HEK293T (cell line): ENCODE measurements at regions not wholly inside any gene's neighbourhood (a gene's known extent, or its start where the extent isn't known, plus 50 kb on each side); places are given as distances from the start of the nearest gene placed in this dataset.

ENCODE experiments used
- CTCF ChIA-PET: fragments of 350-600 bp; formaldehyde crosslinking; extraction: SDS; loops from one replicate; lab custom pipeline; 2021; ENCODE audit warnings: antibody characterized with exemption, inconsistent platforms; lab: Yijun Ruan, JAX
- POLR2A ChIA-PET: fragments of 350-600 bp; formaldehyde crosslinking; extraction: SDS; loops from one replicate; lab custom pipeline; 2020; ENCODE audit warnings: antibody characterized with exemption, inconsistent platforms; lab: Yijun Ruan, JAX
- DNase-seq: peaks from one replicate; pipeline ENCODE4 v3.0.0; 2012; ENCODE audit warnings: mixed read lengths; ENCODE audit errors: extremely low spot score
- ARNT ChIP-seq: fragments of 450-650 bp; IDR thresholded peaks from 2 replicates; pipeline ENCODE4 v1.6.1; 2017; ENCODE audit warnings: mild to moderate bottlenecking
- BHLHE40 ChIP-seq: fragments of 450-650 bp; IDR thresholded peaks from 2 replicates; pipeline ENCODE4 v1.6.1; 2016; ENCODE audit warnings: mild to moderate bottlenecking, moderate library complexity, borderline replicate concordance
- CTBP1 ChIP-seq: fragments of 450-650 bp; IDR thresholded peaks from 2 replicates; pipeline ENCODE4 v1.6.1; 2016; ENCODE audit warnings: borderline replicate concordance
- ELF4 ChIP-seq: fragments of 450-650 bp; IDR thresholded peaks from 2 replicates; pipeline ENCODE4 v1.6.1; 2017; ENCODE audit warnings: antibody characterized with exemption
- FOXA1 ChIP-seq: fragments of 450-650 bp; IDR thresholded peaks from 2 replicates; pipeline ENCODE4 v1.6.1; 2016; ENCODE audit warnings: mild to moderate bottlenecking
- FOXK2 ChIP-seq: fragments of 450-650 bp; IDR thresholded peaks from 2 replicates; pipeline ENCODE4 v1.6.1; 2016; ENCODE audit warnings: mild to moderate bottlenecking
- FOXM1 ChIP-seq: fragments of 450-650 bp; IDR thresholded peaks from 2 replicates; pipeline ENCODE4 v1.6.1; 2017; ENCODE audit warnings: mild to moderate bottlenecking, borderline replicate concordance
- HDGF ChIP-seq: fragments of 450-650 bp; IDR thresholded peaks from 2 replicates; pipeline ENCODE4 v1.6.1; 2017; ENCODE audit warnings: antibody characterized with exemption, borderline replicate concordance
- L3MBTL2 ChIP-seq: fragments of 450-650 bp; conservative IDR thresholded peaks from 2 replicates; pipeline ENCODE4 v1.6.1; 2016; ENCODE audit warnings: mild to moderate bottlenecking
- LEF1 ChIP-seq: fragments of 450-650 bp; IDR thresholded peaks from 2 replicates; pipeline ENCODE4 v1.6.1; 2017; ENCODE audit warnings: mild to moderate bottlenecking, borderline replicate concordance
- NFRKB ChIP-seq: fragments of 450-650 bp; IDR thresholded peaks from 2 replicates; pipeline ENCODE4 v1.6.1; 2016; ENCODE audit warnings: mild to moderate bottlenecking, moderate library complexity
- SP1 ChIP-seq: fragments of 450-650 bp; IDR thresholded peaks from 2 replicates; pipeline ENCODE4 v1.6.1; 2017
- SUZ12 ChIP-seq: fragments of 450-650 bp; IDR thresholded peaks from 2 replicates; pipeline ENCODE4 v1.6.1; 2016; ENCODE audit warnings: mild to moderate bottlenecking
- TARDBP ChIP-seq: fragments of 450-650 bp; IDR thresholded peaks from 2 replicates; pipeline ENCODE4 v1.6.1; 2016
- ZNF384 ChIP-seq: fragments of 450-650 bp; IDR thresholded peaks from 2 replicates; pipeline ENCODE4 v1.6.1; 2016
- TF ChIP-seq, protein P1 (sequence below): fragments of 450-650 bp; IDR thresholded peaks from 2 replicates; pipeline ENCODE4 v1.6.1; 2016

DNA sequence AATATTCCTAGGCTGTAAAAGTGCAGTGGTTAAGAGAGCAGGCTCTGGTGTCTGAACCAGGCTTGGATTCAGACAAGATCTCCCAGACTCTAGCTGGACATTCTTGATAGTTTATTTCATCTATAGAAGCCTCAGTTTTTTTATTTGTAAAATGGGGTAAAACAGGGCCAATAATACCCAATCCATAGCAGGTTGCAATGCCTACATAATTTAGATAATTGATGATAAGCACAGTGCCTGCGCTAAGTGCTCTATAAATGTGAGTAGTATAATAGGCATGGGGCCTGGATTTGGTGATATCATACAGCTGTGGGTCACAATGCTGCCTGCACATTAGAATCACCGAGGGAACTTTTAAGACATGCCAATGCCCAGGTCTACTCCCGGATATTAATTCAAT is 603.5 kb downstream of the ISL1 start:
- ChIA-PET POLR2A (no interaction called here), CTCF (no interaction called here)
- no peak for TF ChIP-seq FOXM1
- no peak for TF ChIP-seq FOXA1
- TF ChIP-seq LEF1, result no peak
- TF ChIP-seq SUZ12, result no peak
- no peak for TF ChIP-seq HDGF
- no peak for TF ChIP-seq ARNT
- TF ChIP-seq SP1, result no peak
- no peak for TF ChIP-seq L3MBTL2
- no peak for DNase-seq

DNA sequence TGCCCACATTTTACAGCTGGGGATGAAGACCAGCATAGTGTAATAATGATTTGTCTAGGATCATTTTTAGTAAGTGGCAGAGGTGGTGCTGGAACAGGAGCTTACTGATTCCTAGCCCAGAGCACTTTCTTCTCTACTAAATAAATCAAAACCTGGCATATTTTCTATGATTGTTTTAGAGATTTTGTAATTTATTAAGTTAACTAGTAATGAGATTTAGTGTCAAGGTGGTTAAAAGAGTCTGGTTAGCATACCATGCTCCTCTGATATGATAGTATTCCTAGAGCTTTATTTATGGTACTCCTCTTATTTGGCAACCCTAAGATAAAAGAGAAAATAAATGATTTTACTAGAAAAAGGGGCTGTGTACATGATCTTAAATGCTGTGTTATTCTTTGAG is 604.0 kb downstream of the ISL1 start:
- ChIA-PET POLR2A (no interaction called here), CTCF (interaction anchor here (0.6 kb wide), 1 partner anchor 9 kb away, joined by 3 read pairs; no protein-coding TSS in a partner anchor)
- no peak for DNase-seq
- TF ChIP-seq FOXA1, result no peak
- TF ChIP-seq ZNF384, result no peak
- no peak for TF ChIP-seq SUZ12
- TF ChIP-seq LEF1, result no peak
- no peak for TF ChIP-seq NFRKB
- no peak for TF ChIP-seq CTBP1
- TF ChIP-seq HDGF, result no peak
- no peak for TF ChIP-seq L3MBTL2
- no peak for TF ChIP-seq BHLHE40
- TF ChIP-seq FOXM1, result no peak
- TF ChIP-seq TARDBP, result no peak
- TF ChIP-seq FOXK2, result no peak

DNA sequence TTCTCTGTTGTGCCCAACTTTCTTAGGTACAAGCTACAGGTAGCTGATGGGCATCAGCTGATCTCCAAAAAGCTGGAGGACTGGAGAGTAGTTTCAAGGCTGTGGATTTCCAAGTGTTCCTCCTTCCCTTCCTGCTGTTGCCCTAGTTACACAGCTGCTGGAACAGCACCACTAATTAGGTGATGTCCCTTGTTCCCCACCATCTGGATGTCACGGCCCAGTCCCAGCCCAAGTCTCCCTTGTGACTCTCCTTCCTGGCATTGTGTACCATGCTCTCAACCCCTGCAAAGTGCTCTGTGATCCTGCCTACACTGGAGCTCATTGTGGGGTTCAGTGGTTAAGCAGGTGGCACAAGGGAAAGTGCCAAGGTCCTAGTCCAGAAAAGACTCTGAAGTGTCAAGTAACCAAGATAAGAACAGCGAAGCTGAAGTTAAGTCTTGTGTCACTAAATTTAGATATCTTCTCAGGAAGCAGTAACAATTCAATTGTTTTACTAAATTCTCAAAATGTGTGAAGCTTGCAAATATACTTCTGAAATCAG is 604.5 kb downstream of the ISL1 start:
- TF ChIP-seq BHLHE40 (no peak), HDGF (no peak), TARDBP (no peak), SP1 (no peak)
- ChIA-PET CTCF (interaction anchor here (0.6 kb wide), 1 partner anchor 8 kb away, joined by 3 read pairs; no protein-coding TSS in a partner anchor), POLR2A (no interaction called here)
- DNase-seq, result no peak

DNA sequence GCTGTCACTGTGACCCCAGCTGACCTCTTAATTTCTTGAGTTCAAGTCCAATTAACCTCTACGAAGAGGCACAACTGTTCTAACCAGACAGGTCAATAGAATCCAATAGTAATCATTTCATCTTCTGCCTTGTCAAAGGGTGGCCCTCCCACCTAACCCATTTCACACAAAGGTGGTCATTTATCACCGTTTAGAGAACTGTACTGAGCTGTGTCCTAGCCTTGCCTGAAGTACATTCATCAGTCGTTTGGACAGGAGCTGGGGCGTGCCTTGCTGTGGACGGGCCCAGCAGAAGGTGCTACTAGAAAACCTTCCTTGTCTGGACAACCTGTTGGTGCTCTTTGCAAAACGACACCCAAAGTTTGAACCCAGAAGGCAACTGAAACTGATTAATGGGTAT is 605.4 kb downstream of the ISL1 start:
- TF ChIP-seq ELF4, result no peak
- TF ChIP-seq LEF1, result no peak
- TF ChIP-seq TARDBP, result no peak
- TF ChIP-seq, protein P1, sequence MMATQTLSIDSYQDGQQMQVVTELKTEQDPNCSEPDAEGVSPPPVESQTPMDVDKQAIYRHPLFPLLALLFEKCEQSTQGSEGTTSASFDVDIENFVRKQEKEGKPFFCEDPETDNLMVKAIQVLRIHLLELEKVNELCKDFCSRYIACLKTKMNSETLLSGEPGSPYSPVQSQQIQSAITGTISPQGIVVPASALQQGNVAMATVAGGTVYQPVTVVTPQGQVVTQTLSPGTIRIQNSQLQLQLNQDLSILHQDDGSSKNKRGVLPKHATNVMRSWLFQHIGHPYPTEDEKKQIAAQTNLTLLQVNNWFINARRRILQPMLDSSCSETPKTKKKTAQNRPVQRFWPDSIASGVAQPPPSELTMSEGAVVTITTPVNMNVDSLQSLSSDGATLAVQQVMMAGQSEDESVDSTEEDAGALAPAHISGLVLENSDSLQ, result no peak
- TF ChIP-seq FOXK2, result no peak
- TF ChIP-seq CTBP1, result no peak
- no peak for TF ChIP-seq FOXM1
- TF ChIP-seq BHLHE40, result no peak
- TF ChIP-seq FOXA1, result no peak
- no peak for DNase-seq
- ChIA-PET CTCF (no interaction called here), POLR2A (no interaction called here)

DNA sequence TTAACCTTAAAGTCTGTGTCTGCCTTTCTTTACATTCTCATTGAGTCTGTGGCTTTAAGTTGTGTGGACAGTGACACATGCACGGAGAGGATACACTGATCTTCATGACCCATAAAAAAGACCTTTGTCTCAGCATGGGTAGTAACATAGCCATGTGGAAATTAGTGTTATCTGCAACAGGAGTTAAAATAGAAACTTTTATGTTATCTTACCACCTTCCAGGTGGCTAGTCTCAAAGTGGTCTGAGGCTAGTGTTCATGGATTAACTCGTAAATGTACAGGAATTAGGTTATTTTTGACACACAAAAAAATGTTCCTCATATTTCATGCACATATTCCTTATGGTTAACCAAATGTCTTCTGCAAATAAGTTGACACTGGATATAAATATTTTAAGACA is 607.0 kb downstream of the ISL1 start:
- DNase-seq, result no peak
- TF ChIP-seq CTBP1 (no peak), ZNF384 (no peak), L3MBTL2 (no peak), FOXK2 (no peak), SUZ12 (no peak), NFRKB (no peak)
- TF ChIP-seq, protein P1, result no peak
- ChIA-PET POLR2A (no interaction called here), CTCF (no interaction called here)

DNA sequence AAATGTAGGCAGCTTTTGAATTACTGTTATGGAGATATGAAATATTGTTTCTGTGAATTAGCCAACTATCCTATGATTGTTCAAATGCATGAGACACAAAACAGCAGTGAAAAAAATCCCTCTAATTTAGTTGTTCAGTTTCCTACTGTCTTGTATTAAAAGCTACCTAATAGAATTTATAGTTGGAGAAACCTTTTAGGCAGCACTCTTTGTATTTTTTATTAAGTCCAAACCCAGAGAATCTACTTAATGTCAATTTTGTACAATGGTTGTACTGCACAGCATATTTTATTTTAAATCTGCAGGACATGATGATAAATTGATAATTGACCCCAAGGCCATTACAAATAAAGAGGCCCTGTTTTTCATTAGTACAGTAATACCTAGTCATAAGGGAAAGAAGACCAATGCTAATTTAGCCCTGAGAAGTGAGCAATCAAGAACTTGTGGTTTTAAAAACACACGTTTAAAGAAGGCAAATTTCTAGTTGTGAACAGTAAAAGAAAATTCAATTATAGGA is 607.5 kb downstream of the ISL1 start:
- CTCF ChIA-PET, result no interaction called here
- POLR2A ChIA-PET, result no interaction called here
- no peak for DNase-seq
- TF ChIP-seq HDGF (no peak), ZNF384 (no peak), SP1 (no peak), FOXK2 (no peak), NFRKB (no peak), ELF4 (no peak), SUZ12 (no peak), CTBP1 (no peak), L3MBTL2 (no peak), ARNT (no peak), FOXM1 (no peak), BHLHE40 (no peak), LEF1 (no peak), FOXA1 (no peak), TARDBP (no peak)
- TF ChIP-seq, protein P1, result no peak

DNA sequence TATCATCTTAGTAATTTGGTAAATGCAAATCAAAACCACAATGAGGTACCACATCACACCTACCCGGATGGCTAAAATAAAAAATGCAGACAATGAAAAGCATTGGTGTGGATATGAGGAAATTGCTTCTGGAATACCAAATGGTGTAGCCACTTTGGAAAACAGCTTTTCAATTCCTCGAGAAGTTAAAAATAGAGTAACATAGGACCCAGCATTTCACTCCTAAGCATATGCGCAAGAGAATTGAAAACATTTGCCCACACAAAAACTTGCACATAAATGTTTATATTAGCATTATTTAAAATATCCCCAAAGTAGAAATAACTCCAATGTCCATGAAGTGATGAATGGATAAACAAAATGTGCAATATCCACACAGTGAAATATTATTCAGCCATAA is 608.7 kb downstream of the ISL1 start:
- DNase-seq, result no peak
- POLR2A ChIA-PET, result no interaction called here
- TF ChIP-seq SUZ12 (no peak), HDGF (no peak), CTBP1 (no peak), LEF1 (no peak)
- CTCF ChIA-PET, result no interaction called here
